ENCODE measurements at regions not wholly inside any gene's neighbourhood (a gene's known extent, or its start where the extent isn't known, plus 50 kb on each side); places are given as distances from the start of the nearest gene placed in this dataset.

GRCh38 chr7:155188821-155189581 lies 108.7 kb upstream of the INSIG1 start:
- TF ChIP-seq POLR2A (IDR thresholded peaks at IDR 0.05) (no peak), CTCF (IDR thresholded peaks at IDR 0.05) (no peak)
- intact Hi-C loops (cut with DNase I; ENCODE audit: low total_unique reads), result no loop called here
- DNase-seq (ENCODE audit: low spot score in 2 of 2), result peak in 1 of 2 donors; percentile 71
- 82 to 85% methylated on average over 13 of the region's 13 CpGs for WGBS, 2 donors
- H3K4me3 ChIP-seq (ENCODE audit: low read depth, poor library complexity, severe bottlenecking), result no peak overlapping the region

- DNase-seq (ENCODE audit: low spot score in 2 of 2), result peak in 1 of 2 donors; percentile 34
- intact Hi-C loops (cut with DNase I; ENCODE audit: low total_unique reads), result no loop called here
- 82 to 87% methylated on average over 13 of the region's 13 CpGs for WGBS, 2 donors
- no peak overlapping the region for H3K4me3 ChIP-seq (ENCODE audit: low read depth, poor library complexity, severe bottlenecking)
- TF ChIP-seq POLR2A (IDR thresholded peaks at IDR 0.05) (no peak), CTCF (IDR thresholded peaks at IDR 0.05) (no peak)
Observed at GRCh38 chr7:155189590-155189989, 108.1 kb upstream of the INSIG1 start.

GRCh38 chr7:155190688-155191087 lies 107.0 kb upstream of the INSIG1 start:
- 10 to 13% methylated on average over 28 of the region's 28 CpGs for WGBS, 2 donors
- H3K4me3 ChIP-seq (ENCODE audit: low read depth, poor library complexity, severe bottlenecking), result no peak overlapping the region
- no peak for TF ChIP-seq POLR2A (IDR thresholded peaks at IDR 0.05)
- TF ChIP-seq CTCF (IDR thresholded peaks at IDR 0.05), result peak in 1 of 3 donors; percentile 44
- DNase-seq (ENCODE audit: low spot score in 2 of 2), result peak in 1 of 2 donors; percentile 91
- intact Hi-C loops (cut with DNase I; ENCODE audit: low total_unique reads), result loop anchor here (5.0 kb wide), 1 partner anchor 152 kb away; no protein-coding TSS in a partner anchor

- peak in 1 of 2 donors; percentile 56 for DNase-seq (ENCODE audit: low spot score in 2 of 2)
- intact Hi-C loops (cut with DNase I; ENCODE audit: low total_unique reads), result loop anchor here (5.0 kb wide), 1 partner anchor 151 kb away; no protein-coding TSS in a partner anchor
- 63 to 67% methylated on average over 14 of the region's 14 CpGs for WGBS, 2 donors
- H3K4me3 ChIP-seq (ENCODE audit: low read depth, poor library complexity, severe bottlenecking), result no peak overlapping the region
- TF ChIP-seq CTCF (IDR thresholded peaks at IDR 0.05), result no peak
- no peak for TF ChIP-seq POLR2A (IDR thresholded peaks at IDR 0.05)
Observed at GRCh38 chr7:155191137-155191536, 106.5 kb upstream of the INSIG1 start.

DNA sequence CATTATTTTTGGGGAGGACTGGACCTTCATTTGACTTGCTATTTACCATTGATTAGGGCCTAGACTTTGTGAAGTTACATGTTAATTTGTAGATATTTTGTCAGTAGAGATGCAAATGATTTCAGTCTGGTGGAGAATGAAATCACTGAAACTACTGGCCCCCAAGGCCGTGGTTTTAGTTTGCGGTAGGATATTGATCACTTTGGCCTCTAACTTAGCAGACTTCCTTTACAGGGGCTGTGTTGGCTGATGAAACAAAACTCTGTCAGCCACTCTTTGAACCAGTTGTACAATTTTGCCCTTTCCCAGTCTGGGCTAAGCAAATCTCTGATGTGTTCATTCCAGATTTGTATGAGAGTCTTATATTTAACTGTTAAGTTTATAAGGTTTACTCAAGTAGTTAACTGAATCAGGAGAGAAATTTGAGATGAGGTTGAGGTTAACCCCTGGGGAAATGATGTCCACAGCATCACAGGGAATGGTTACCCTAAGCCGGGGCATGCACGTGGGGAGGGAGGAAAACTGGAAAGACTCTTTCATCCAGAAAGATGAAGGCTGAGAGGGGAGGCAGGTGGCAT lies 105.7 kb upstream of the INSIG1 start:
- intact Hi-C loops (cut with DNase I; ENCODE audit: low total_unique reads), result loop anchor here (5.0 kb wide), 1 partner anchor 150 kb away; no protein-coding TSS in a partner anchor
- TF ChIP-seq CTCF (IDR thresholded peaks at IDR 0.05) (no peak), POLR2A (IDR thresholded peaks at IDR 0.05) (no peak)
- peak in 1 of 2 donors; percentile 43 for DNase-seq (ENCODE audit: low spot score in 2 of 2)
- WGBS, 2 donors, result 79 to 81% methylated on average over 4 of the region's 4 CpGs
- no peak overlapping the region for H3K4me3 ChIP-seq (ENCODE audit: low read depth, poor library complexity, severe bottlenecking)

Data from lower leg skin (tissue), 4 donors.